NCI-H524 (cell line): ENCODE measurements at regions not wholly inside any gene's neighbourhood (a gene's known extent, or its start where the extent isn't known, plus 50 kb on each side); places are given as distances from the start of the nearest gene placed in this dataset.
"Not testable (repeated sequence)": the region's sequence is repeated elsewhere in the genome, so short reads cannot be mapped to it uniquely, and the experiment has no call there.

Source experiments
- DNase-seq, 2 experiments: peaks; one replicate each; lab custom pipeline; 2025; lab: John Stamatoyannopoulos, UW

DNA sequence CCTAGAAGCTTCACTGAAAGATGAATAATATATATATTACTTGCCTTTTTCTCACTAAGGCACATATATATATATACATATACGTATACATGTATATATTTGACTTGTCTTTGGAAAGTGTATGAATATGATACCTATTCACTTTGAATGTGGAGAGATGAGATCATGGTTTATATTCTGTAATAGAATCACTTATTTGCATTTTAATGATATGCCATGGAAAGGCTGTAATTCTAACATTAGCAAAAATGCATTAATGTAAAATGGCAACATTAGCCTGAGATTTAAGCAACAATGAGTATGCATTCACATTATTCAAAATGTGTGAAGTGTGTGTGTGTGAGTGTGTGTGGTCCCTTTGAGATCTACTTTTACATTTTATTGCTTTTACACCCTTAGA lies 54.5 kb upstream of the PRKD1 start:
- DNase-seq = no peak

DNA sequence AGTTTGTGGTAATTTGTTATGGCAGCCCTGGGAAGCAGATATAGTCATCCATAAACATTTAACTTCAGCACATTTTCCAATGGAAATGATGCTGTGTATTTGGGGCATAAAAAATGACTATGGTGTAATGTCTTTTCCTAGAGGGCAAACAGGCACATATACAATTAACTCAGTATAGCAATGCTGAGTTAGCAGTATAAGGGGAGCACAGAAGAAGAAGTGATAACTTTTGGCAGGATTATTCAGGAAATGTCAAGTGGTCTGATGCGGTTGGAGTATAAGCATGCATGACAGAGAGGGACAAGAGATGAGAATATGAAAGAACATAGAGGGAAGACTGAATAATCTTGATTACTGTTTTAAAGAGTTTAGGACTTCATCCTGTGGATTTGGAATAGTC lies 55.3 kb upstream of the PRKD1 start:
- DNase-seq = peak; percentile 35 to 55

DNA sequence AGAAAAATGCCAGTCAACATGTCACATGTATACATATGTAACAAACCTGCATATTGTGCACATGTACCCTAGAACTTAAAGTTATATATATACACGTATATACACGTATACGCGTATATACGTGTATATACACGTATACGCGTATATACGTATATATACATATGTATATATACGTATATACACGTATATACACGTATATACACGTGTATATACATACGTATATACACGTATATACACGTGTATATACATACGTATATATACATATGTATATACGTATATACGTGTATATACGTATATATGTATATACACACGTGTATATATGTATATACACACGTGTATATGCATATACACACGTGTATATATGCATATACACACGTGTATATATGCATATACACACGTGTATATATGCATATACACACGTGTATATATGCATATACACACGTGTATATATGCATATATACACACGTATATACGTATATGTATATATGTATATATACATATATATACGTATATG lies 62.8 kb upstream of the PRKD1 start:
- DNase-seq = not testable (repeated sequence)

DNA sequence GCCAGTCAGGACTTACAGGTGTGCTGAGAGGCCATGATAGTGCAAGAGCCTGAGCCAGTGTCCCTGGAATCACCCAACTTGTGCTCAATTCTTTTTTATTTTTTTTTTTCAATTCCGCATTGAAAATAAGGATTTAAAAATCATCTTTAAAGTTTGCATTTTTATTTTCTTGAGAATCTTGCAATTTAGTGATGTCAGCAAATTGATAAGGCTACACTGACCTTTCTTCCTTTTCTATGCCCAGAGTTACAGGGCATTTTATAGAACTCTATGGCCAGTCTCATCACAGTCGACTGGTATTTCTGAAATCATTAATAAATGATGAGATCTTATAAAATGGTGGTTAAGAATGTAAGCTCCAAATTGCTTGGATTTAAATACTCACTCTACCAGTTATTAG lies 63.3 kb upstream of the PRKD1 start:
- DNase-seq = no peak

DNA sequence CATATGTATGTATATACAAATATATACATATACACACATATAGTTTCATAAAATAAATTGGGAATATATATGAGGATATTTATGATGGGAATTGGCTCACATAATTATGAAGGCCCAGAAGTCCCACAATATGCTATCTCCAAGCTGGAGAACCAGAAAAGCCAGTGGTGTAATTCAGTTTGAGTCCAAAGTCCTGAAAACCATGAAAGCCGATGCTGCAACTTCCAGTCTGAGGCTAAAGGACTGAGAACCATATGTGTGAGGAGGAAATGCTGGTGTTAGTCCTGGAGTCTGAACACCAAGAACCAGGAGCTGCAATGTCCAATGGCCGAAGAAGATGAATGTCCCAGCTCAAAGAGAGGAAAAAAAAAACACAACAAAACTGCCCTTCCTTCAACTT lies 65.5 kb upstream of the PRKD1 start:
- DNase-seq = no peak

DNA sequence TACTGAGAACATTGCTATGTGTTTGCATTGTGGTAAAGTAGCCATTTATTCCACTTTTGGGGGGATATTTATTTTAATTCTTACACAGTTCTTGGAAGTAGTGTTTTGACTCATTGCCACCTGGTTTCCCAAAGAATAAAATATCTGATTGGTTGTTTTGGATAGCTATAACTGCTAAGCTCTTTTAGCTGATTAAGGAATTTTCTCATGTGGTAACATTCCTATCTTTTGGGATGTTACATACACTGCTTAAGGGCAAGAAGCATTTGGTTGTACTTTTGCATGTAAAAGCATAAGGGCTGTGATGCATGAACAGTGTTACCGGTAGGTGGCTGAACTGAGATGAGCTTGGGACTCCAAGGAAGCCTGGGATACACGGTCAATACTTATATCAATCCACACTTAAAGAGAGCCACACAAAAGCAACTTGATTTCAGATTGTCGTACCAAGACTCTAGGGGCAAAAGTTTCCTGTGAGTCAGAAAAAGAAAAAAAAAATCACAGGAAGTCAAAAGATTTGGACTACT lies 71.4 kb upstream of the PRKD1 start:
- peak in 1 of 2 experiments; percentile 24 for DNase-seq

DNA sequence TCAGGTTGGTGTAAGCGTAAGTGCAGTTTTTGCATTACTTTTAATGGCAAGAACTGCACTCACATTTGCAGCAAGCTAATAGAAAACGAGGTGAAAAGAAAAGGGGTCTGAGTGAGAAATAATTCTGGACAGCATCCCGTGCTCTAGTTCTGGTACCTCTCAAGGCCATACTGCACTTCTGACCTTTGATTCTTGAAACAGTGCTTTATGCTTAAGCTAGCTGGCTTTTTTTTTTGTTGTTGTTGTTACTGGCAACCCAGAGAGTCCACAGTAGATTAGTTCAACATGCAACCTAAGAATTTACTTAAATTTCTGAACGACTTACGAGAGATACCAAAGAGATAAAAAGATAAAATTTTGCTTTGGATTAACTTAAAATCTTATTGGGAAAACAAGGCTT lies 75.2 kb upstream of the PRKD1 start:
- no peak for DNase-seq

DNA sequence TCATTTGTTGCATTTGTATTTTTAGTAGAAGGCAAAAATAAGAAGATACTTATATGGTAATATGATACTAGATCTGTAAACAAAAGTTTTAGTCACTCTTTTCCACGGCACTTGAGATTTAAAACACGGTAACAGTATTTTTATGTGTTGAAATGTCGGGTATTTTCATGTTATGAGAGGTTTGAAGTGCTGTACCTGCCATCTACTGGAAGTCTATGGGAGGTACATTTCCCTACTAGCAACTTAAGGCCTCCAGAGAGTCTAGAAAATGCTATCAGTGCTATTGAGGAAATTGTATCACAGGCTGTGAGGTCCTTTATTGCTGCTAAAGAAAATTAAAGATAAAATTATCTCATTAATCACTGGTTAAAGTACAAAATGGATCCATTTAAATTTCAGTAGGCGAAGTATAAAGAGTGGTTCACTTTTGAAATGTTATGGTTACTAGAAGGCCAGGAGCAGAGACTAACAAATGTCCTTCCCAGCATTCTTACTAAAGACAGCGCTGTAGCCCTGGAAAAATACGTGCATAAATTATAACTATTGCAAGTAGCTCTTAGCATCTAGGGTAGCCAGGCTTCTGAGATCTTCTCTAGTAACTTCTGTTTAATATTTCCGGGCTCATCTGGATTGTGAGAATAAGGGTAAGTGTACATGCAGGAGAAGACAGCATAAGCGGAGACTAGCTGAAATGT lies 77.6 kb upstream of the PRKD1 start:
- peak; percentile 40 to 79 for DNase-seq

DNA sequence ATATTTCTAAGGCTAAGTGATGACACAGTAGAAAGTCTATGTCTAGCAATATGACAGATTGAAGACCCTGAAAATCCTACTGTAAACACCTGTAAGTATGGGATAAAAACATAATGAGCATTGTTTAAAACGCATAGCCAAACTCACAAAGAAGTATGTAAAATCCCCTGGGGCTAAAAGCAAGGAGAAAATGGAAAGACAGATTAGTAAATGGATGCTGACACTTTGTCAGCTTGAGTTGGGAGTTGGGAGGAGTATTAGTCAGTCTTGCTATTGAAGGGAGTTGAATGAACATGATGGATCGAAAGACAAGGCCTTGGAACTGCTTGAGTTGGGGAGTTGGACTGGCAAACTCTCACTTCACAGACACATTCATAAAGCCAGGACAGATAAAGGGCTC lies 79.0 kb upstream of the PRKD1 start:
- peak in 1 of 2 experiments; percentile 50 for DNase-seq

DNA sequence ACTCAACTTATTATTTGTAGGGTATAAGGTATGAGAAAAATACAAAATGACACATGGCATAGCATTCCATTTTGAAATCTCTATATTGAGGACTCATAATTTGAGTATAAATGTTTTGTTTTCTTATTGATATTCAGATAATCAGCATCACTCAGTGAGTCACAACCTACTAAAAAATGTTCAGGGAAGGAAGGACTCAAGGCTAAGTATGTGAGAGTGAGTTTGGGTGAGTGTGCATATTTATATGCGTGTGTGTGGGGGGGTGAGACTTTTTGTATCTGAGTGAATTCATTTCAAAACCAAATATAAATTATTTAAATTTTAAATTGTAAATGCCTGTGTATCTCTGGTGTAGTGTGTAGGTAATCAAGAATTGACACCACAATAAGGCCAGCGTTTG lies 87.8 kb upstream of the PRKD1 start:
- no peak for DNase-seq

DNA sequence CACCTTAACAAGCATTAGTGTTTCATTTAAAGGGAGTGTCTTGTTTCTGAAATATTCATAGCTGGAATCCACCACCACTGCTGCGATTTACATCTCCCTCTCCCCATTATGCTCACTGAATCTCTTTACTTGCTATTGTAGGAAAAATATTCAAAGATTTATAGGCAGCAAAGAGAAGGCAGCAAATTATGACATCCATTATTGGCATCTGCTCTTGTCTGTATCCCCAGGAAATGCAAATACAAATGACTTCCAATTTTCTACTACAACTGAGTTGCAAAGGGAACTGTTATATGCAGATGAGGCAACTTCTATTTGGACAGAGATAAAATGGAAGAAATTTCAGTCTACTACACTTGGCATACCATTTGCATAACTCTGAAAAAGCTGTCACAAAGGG lies 88.4 kb upstream of the PRKD1 start:
- DNase-seq = no peak

DNA sequence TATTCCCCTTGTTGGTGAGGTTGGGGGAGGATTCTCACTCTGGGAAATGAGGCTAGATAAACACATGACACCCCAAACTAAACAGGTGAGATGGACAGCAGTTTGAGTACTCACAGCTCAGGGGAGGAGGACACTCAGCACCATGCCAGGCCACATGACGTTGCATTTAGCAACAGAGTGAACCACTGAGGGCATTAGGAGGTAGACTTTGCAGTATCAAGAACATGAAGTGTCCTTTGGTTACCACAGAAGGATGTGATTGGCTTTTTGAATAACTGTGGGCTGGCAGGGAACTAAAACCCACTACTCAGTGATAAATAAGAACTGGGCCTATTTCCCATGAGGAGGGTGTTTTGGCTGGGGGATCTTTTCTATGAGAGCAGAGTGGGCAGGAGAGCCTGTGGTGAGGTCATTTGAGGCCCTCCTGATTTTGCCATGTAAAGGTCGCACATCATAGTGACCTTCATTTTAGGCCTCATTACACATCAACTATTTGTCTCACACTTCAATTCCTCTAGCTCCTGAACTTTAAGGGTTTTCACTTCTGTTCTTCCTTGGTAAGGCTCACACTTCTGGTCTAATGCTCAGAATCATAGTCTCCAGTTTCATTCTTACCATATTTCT lies 89.8 kb upstream of the PRKD1 start:
- DNase-seq = no peak

DNA sequence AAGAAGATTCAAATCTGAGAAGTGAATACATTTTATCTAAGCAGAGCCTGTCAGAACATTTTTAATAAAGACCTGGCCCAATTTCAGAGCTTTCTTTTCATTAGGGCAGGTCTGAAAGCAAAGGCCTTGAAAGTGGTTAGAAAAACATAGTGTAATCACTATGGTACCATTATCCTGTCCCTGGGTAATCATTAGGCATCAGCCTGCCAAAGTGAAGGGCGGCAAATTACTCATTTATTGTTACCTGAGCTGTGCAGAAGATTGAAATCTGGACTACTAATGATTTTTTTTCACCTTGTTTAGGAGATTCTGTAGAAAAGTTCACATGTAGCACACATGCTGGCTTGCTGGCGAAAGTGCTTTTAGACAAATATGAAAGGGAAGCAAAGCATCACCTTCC lies 92.6 kb upstream of the PRKD1 start:
- DNase-seq = no peak

DNA sequence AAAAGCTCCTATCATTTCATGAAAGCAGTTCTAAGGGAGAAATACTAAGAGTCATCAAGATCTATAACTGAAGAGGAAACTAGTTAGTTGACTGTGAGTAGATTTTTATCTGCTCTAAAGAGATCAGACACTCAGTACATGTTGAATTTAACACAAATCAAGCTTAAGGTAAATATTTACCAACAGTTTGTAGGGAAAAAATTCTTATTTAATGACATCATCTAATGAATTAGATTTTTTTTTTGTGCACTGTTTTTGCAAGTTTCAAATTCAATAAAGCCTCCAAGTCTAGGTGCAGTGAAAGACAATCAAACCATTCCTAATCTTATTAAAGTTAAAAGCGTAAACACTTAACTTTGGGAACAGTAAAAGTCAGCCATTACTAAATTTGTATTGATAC lies 93.0 kb upstream of the PRKD1 start:
- no peak for DNase-seq

DNA sequence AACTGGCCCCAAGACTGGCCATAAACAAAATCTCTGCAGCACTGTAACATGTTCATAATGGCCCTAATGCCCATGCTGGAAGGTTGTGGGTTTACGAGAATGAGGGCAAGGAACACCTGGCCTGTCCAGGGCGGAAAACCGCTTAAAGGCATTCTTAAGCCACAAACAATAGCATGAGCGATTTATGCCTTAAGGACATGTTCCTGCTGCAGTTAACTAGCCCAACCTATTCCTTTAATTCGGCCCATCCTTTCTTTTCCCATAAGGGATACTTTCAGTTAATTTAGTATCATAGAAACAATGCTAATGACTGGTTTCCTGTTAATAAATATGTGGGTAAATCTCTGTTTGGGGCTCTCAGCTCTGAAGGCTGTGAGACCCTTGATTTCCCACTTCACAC lies 95.7 kb upstream of the PRKD1 start:
- DNase-seq = not testable (repeated sequence)

DNA sequence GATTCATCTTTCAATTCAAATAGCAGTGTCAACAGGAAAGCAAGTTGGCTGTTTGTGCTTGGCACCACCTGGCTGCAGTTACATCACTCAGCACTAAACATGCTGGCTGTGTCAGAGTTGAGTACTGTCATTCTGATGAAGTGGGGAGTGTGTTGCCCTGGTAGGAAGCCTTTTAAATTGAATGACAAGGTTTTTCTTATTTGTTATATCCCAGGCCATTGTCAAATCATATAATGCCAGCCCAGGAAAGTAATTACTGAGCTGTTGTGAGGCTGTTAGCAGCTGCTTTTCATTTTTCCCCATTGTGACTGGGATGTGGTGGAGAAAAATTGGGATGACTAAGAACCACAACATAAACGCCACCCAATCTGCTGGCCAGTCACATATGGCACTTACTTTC lies 106.5 kb upstream of the PRKD1 start:
- peak in 1 of 2 experiments; percentile 79 for DNase-seq

DNA sequence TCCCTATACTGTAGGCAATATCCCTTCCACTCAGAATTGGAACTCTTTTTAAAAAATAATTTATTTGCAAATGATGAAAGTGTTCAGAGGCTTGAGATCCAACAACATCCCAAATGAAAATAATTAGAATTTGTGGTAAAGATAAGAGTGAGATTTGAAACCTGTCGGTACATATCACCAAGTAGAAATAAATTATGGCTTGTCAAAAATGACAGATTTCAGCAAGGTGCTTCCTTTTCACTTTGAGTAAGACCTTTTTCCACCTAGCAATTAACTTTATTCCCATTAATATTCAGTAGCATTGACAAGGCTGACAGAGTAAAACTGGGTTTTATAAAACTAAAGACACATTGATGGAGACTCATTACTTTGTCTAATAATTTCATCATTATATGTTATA lies 107.7 kb upstream of the PRKD1 start:
- DNase-seq = no peak

DNA sequence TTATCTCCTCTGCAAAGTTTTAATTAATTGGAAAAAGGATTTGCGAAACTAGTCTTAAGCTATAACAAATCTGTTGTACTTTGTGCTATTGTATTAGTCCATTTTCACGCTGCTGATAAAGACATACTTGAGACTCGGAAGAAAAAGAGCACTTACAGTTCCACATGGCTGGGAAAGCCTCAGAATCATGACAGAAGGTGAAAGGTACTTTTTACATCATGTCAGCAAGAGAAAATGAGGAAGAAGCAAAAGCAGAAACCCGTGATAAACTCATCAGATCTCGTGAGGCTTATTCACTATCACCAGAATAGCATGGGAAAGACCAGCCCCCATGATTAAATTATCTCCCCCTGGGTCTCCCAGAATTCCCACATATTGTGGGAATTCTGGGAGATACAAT lies 118.1 kb upstream of the PRKD1 start:
- no peak for DNase-seq

DNA sequence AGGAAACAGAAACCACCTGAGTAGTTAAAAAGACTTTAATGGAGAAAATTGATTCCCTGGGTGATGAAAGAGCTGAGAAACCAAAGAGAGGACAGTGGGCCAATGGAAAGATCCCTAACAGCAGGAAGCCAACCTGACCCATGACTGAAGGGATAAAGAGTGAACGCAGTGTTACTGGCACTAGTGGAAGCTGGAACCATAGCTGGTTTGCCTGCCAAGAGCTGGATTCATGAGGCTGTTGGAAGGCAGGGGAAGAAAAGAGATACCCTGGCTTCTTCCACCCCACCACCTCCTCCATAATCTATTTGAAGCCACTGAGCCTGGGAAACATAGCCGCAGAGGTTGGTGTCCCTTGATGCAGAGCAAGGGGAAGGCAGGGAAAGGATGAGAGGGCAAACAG lies 125.5 kb upstream of the PRKD1 start:
- DNase-seq = no peak

DNA sequence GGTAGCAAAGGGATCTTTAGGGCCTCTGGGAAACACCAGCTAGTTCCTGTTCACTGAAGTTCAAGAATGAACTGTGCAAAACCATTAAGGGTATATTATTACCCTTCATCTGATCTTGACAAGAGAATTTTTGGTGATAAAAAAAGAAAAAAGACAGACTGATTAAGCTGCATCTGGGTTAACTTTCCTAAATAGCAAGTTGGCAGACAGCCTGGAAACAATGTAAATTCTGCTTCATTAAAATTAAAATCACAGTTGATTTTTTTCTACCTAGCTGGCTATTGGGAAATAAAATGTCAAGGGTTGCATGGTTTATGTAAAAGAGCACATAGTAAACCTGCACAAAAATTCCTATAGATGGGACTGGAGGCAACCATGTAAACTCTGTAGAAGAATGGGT lies 126.6 kb upstream of the PRKD1 start:
- no peak for DNase-seq

DNA sequence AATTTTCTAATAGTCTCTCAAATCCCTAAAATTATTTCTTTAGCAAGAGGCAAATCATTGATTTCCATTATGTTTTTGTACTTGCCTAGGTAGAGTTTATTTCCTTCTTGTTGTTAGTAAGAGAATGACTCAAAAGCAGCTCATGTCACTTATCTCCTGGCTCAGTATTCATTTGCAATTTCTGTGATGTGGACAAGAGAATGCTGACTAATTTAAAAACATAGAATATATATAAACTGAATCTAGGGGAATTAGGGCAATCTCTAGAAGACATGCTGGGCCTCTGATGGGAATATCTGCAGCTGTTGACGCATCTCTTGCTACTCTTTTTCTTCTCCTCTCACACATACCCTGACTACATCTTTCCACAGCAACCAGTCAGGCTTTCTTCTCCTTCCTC lies 130.8 kb upstream of the PRKD1 start:
- DNase-seq = no peak

DNA sequence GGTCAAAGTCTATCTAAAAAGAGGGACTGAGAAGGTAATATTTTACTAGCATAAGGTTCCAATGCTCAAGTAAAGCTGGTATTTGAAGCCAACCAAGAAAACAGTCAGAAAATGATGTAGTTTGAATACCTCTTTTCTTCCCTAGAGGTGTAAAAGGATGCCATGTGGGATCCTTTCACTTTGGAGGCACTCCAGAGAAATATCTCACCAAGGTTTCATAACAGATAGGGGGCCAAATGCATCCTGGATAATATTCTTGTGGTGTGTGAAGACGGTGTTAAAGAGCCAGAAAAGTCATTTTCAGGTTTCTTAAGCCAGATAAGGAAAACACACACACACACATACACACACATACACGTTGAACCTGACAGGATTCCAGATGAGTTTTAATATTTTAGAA lies 136.1 kb upstream of the PRKD1 start:
- no peak for DNase-seq

DNA sequence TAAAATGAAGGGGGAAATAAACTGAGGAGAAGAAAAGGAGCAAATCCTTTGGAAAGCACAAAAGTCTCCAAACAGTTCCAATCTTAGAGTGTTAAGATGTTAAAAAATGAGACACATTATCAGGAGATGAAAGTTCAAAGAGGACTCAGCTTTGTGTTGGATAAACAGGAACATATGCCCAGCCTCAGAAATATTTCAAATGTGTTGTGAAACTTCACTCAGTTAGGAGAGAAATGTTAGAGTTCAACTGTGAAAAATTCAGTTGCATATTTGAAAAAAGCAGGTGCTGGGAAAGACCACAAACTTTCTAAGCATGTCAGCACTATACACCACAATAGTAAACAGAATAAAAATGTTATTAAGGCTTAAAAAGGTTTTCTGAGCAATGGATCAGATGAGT lies 136.8 kb upstream of the PRKD1 start:
- DNase-seq = no peak

DNA sequence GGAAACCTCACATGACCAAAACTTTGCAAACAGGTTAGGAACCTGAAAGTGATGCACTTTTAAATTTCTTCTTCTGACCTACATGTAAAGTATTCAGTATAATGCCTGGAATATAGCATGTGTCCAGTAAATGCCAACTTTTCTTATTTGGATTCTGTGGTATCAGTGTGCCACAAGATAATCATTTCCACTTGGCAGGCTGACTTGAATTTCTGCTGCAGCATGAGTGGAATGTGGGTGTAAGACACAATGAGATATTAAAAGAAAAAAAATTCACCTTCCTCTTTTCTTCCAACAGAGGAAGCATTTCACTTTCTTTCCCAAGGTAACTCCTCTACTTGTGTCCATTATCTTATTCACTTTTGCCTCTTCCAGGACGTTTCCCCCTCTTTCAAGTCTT lies 141.9 kb upstream of the PRKD1 start:
- no peak for DNase-seq
